ENCODE measurements at regions not wholly inside any gene's neighbourhood (a gene's known extent, or its start where the extent isn't known, plus 50 kb on each side); places are given as distances from the start of the nearest gene placed in this dataset.

DNA sequence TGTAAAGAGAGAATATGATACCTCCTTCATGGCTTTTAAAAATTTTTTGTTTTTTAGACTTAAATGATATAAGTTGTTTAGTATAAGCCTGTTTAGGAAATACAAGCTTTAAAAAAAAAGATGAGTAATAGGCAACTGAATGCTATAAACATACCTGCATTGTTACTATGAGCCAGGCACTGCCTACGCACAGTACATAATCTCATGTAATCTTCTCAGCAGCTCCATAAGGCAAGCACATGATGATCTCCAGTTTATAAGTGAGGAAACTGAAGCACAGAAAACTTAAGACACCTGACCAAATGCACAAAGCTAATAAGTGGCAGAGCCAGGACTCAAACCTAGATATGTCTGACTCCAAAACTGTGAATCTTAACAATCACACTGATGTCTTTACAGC is 156.3 kb upstream of the SLC1A4 start:
- TF ChIP-seq ZNF280C (tag by site-specific recombination; IDR thresholded peaks at IDR 0.05), result no peak
- TF ChIP-seq REPIN1 (tag by site-specific recombination; IDR thresholded peaks at IDR 0.05; ENCODE audit: low read depth), result no peak
- TF ChIP-seq, protein P1, sequence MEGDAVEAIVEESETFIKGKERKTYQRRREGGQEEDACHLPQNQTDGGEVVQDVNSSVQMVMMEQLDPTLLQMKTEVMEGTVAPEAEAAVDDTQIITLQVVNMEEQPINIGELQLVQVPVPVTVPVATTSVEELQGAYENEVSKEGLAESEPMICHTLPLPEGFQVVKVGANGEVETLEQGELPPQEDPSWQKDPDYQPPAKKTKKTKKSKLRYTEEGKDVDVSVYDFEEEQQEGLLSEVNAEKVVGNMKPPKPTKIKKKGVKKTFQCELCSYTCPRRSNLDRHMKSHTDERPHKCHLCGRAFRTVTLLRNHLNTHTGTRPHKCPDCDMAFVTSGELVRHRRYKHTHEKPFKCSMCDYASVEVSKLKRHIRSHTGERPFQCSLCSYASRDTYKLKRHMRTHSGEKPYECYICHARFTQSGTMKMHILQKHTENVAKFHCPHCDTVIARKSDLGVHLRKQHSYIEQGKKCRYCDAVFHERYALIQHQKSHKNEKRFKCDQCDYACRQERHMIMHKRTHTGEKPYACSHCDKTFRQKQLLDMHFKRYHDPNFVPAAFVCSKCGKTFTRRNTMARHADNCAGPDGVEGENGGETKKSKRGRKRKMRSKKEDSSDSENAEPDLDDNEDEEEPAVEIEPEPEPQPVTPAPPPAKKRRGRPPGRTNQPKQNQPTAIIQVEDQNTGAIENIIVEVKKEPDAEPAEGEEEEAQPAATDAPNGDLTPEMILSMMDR (tag by site-specific recombination; IDR thresholded peaks at IDR 0.05), result no peak
- no peak for TF ChIP-seq REST (tag by site-specific recombination; IDR thresholded peaks at IDR 0.05)
- TF ChIP-seq ZNF362 (tag by site-specific recombination; IDR thresholded peaks at IDR 0.05), result no peak
- TF ChIP-seq ZIC2 (tag by site-specific recombination; IDR thresholded peaks at IDR 0.05), result no peak
- no peak for TF ChIP-seq ZNF404 (tag by site-specific recombination; IDR thresholded peaks at IDR 0.05)
- no peak for TF ChIP-seq SP3 (tag by site-specific recombination; IDR thresholded peaks at IDR 0.05)
- TF ChIP-seq ZNF510 (tag by site-specific recombination; IDR thresholded peaks at IDR 0.05; ENCODE audit: insufficient replicate concordance), result no peak
- TF ChIP-seq TCF7L2 (IDR thresholded peaks at IDR 0.05; ENCODE audit: borderline replicate concordance, low read depth, low read length), result no peak
- no peak for TF ChIP-seq HOXA7 (CRISPR knock-in tag; IDR thresholded peaks at IDR 0.05; ENCODE audit: borderline replicate concordance)

All from HEK293 (cell line).